ENCODE measurements at regions not wholly inside any gene's neighbourhood (a gene's known extent, or its start where the extent isn't known, plus 50 kb on each side); places are given as distances from the start of the nearest gene placed in this dataset.
A peak's percentile ranks its signal among the peaks of the same experiment; 100 is the strongest.
"Not testable (repeated sequence)": the region's sequence is repeated elsewhere in the genome, so short reads cannot be mapped to it uniquely, and the experiment has no call there.

GRCh38 chr11:49346627-49347026 is 138.2 kb upstream of the FOLH1 start:
- in situ Hi-C loops (cut with HindIII; ENCODE audit: low pct_unique_long_range_greater_than_20kb, low sequenced_read_pairs) = not testable (repeated sequence)

GRCh38 chr11:49328485-49329186 is 120.2 kb upstream of the FOLH1 start:
- DNase-seq (ENCODE audit: low read depth, low spot score); in situ Hi-C loops (cut with HindIII; ENCODE audit: low pct_unique_long_range_greater_than_20kb, low sequenced_read_pairs): not testable (repeated sequence)

More at GRCh38 chr11:49346627-49347026, 138.2 kb upstream of the FOLH1 start:
- not testable (repeated sequence) for DNase-seq (ENCODE audit: low read depth, low spot score)

GRCh38 chr11:49327766-49328165 is 119.4 kb upstream of the FOLH1 start:
- DNase-seq (ENCODE audit: low read depth, low spot score); in situ Hi-C loops (cut with HindIII; ENCODE audit: low pct_unique_long_range_greater_than_20kb, low sequenced_read_pairs): not testable (repeated sequence)

- in situ Hi-C loops (cut with HindIII; ENCODE audit: low pct_unique_long_range_greater_than_20kb, low sequenced_read_pairs) = not testable (repeated sequence)
Measured at GRCh38 chr11:49326651-49327050, 118.2 kb upstream of the FOLH1 start.

DNA sequence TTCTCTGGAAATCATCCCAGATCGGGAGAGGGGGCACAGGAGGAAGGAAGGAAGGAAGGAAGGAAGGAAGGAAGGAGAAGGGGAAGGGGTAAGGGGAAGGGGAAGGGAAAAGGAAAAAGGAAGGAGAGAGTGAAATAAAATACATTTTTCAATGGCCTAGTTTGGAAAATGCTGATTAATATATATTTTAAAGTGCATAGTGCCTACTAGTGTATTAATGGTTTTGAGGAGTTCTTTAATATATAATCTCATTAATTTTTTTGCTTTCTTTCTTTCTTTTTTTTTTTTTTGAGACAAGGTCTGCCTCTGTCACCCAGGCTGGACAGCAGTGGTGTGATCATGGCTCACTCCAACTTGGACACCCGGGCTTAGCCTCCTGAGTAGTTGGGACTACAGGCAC is 107.8 kb upstream of the FOLH1 start:
- in situ Hi-C loops (cut with HindIII; ENCODE audit: low pct_unique_long_range_greater_than_20kb, low sequenced_read_pairs) = no loop called here
- no peak for DNase-seq (ENCODE audit: low read depth, low spot score)

More at GRCh38 chr11:49326651-49327050, 118.2 kb upstream of the FOLH1 start:
- not testable (repeated sequence) for DNase-seq (ENCODE audit: low read depth, low spot score)

GRCh38 chr11:49303080-49303479 is 94.7 kb upstream of the FOLH1 start:
- in situ Hi-C loops (cut with HindIII; ENCODE audit: low pct_unique_long_range_greater_than_20kb, low sequenced_read_pairs) = no loop called here

GRCh38 chr11:49302360-49302759 is 94.0 kb upstream of the FOLH1 start:
- in situ Hi-C loops (cut with HindIII; ENCODE audit: low pct_unique_long_range_greater_than_20kb, low sequenced_read_pairs) = no loop called here
- peak; percentile 3 for DNase-seq (ENCODE audit: low read depth, low spot score)

More at GRCh38 chr11:49303080-49303479, 94.7 kb upstream of the FOLH1 start:
- no peak for DNase-seq (ENCODE audit: low read depth, low spot score)

- DNase-seq (ENCODE audit: low read depth, low spot score); in situ Hi-C loops (cut with HindIII; ENCODE audit: low pct_unique_long_range_greater_than_20kb, low sequenced_read_pairs): not testable (repeated sequence)
Measured at GRCh38 chr11:49298017-49298416, 89.6 kb upstream of the FOLH1 start.

GRCh38 chr11:49283911-49284310 is 75.5 kb upstream of the FOLH1 start:
- in situ Hi-C loops (cut with HindIII; ENCODE audit: low pct_unique_long_range_greater_than_20kb, low sequenced_read_pairs); DNase-seq (ENCODE audit: low read depth, low spot score): not testable (repeated sequence)

- in situ Hi-C loops (cut with HindIII; ENCODE audit: low pct_unique_long_range_greater_than_20kb, low sequenced_read_pairs); DNase-seq (ENCODE audit: low read depth, low spot score): not testable (repeated sequence)
Measured at GRCh38 chr11:49283282-49283681, 74.9 kb upstream of the FOLH1 start.

- DNase-seq (ENCODE audit: low read depth, low spot score); in situ Hi-C loops (cut with HindIII; ENCODE audit: low pct_unique_long_range_greater_than_20kb, low sequenced_read_pairs): not testable (repeated sequence)
Measured at GRCh38 chr11:49282125-49282524, 73.7 kb upstream of the FOLH1 start.

GRCh38 chr11:49277951-49278350 is 69.5 kb upstream of the FOLH1 start:
- in situ Hi-C loops (cut with HindIII; ENCODE audit: low pct_unique_long_range_greater_than_20kb, low sequenced_read_pairs); DNase-seq (ENCODE audit: low read depth, low spot score): not testable (repeated sequence)

Data from SK-MEL-5 (cell line).